GM12873 (cell line): ENCODE measurements at regions not wholly inside any gene's neighbourhood (a gene's known extent, or its start where the extent isn't known, plus 50 kb on each side); places are given as distances from the start of the nearest gene placed in this dataset.

Source experiments
- CTCF ChIP-seq: IDR thresholded peaks from 2 replicates; pipeline ENCODE4 v1.5.1; 2012; ENCODE audit warnings: low read depth, mild to moderate bottlenecking, moderate library complexity, low read length, control low read depth; ENCODE audit not compliant: insufficient read depth; ENCODE audit errors: missing control alignments

DNA sequence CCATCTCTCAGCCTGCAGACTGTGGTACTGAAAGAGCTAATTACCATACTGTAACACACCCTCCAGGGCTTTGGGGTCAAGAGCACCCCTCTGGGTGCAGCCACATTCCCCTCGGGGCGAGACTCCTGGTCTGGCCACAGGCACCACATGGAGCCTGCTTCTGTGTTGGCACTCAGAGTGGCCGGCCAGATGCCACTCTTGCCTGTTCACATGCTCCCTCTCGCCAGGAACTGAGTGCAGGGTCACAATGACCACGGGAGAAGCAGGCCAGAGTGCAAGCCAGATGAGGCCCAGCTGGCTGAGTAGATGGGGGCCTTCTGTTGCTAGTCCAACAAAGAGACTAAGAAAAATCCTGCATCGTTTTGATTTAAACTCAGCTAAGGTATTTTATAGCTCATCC, 864.0 kb downstream of the KCNT2 start:
- no peak for TF ChIP-seq CTCF

GRCh38 chr1:195740862-195741261, 867.4 kb downstream of the KCNT2 start:
- TF ChIP-seq CTCF, result no peak

DNA sequence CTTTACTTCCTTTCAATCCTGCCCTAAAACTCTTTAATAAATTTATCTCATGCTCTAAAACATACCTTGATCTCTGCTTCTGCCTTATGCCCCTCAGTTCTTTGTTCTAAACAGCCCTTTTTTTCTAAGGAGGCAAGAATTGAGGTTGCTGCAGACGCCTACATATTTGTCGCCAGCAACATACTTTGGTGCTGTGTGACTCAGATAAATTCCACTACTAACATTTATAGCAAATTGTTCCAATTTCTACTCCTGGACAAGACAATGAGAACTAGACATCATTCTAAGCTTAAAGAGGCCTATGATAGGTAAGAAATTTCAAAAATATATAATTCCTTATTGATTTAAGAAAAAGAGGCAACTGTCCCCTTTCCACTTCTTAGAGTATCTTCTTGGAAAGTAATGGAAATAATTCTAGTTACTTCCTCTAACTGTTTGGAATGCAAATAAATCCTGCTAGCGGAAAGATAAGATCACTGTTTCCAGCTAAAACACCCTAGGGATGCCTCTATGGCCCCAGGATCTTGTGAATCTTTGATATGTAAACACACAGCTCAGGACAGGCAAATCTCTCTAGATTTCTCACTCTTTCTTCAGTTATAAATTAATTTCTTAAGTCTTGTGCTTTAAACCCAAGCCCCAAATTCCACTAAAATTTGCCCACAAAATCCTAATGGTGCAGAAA, 869.1 kb downstream of the KCNT2 start:
- TF ChIP-seq CTCF, result no peak

DNA sequence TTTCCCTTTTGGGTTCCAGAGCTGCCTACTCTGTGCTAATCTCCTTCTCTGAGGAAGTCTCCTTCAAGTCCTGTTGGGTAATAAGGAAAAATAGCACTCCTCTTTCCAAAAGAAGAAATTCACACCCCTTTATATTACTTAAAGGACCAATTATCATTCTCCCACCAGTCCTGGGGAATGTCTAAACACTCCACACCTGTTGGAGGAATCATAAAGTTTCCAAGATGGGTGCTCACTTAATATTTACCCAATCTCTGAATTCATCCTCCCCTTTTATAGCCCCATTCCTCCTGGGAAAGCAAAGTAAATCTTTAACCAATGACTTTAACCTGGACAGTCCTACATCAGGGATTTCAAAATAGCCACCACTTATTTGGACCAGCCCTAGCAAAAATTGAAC, 873.1 kb downstream of the KCNT2 start:
- TF ChIP-seq CTCF, result no peak

- TF ChIP-seq CTCF, result peak; percentile 66
Observed at GRCh38 chr1:195733826-195734225, 874.4 kb downstream of the KCNT2 start.

DNA sequence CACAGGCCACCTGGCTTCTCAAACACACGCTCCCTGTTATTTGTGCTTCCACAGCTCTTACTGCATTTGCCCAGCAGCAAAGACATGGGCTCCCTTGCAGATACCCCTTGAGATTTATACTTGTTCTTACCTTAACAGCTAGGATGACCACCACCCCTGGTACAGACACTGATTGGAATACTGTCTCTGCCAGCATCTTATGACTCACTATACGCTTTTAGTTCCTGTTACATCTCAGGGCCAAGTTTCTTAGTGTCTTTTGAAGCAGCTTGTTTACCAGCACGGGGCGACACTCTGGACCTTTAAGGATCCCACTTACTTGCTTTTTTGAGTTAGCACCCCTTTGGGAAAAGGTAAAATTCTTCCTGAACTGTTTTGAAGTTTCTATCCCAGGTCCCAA, 874.8 kb downstream of the KCNT2 start:
- no peak for TF ChIP-seq CTCF

GRCh38 chr1:195731385-195731784, 876.9 kb downstream of the KCNT2 start:
- TF ChIP-seq CTCF, result no peak
